GM10266 (cell line): ENCODE measurements at regions not wholly inside any gene's neighbourhood (a gene's known extent, or its start where the extent isn't known, plus 50 kb on each side); places are given as distances from the start of the nearest gene placed in this dataset.

Experiments used
- DNase-seq: peaks from one replicate; pipeline ENCODE4 v3.0.0; 2012; ENCODE audit errors: extremely low spot score
- TF ChIP-seq, protein P1 (sequence below): IDR thresholded peaks from 2 replicates; pipeline ENCODE4 v1.5.1; 2012; ENCODE audit warnings: mild to moderate bottlenecking, low read depth; ENCODE audit not compliant: control insufficient read depth, insufficient read depth; ENCODE audit errors: missing control alignments

GRCh38 chr3:182046166-182046764 is 334.5 kb downstream of the SOX2 start:
- DNase-seq: no peak
- TF ChIP-seq, protein P1, sequence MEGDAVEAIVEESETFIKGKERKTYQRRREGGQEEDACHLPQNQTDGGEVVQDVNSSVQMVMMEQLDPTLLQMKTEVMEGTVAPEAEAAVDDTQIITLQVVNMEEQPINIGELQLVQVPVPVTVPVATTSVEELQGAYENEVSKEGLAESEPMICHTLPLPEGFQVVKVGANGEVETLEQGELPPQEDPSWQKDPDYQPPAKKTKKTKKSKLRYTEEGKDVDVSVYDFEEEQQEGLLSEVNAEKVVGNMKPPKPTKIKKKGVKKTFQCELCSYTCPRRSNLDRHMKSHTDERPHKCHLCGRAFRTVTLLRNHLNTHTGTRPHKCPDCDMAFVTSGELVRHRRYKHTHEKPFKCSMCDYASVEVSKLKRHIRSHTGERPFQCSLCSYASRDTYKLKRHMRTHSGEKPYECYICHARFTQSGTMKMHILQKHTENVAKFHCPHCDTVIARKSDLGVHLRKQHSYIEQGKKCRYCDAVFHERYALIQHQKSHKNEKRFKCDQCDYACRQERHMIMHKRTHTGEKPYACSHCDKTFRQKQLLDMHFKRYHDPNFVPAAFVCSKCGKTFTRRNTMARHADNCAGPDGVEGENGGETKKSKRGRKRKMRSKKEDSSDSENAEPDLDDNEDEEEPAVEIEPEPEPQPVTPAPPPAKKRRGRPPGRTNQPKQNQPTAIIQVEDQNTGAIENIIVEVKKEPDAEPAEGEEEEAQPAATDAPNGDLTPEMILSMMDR: no peak

DNA sequence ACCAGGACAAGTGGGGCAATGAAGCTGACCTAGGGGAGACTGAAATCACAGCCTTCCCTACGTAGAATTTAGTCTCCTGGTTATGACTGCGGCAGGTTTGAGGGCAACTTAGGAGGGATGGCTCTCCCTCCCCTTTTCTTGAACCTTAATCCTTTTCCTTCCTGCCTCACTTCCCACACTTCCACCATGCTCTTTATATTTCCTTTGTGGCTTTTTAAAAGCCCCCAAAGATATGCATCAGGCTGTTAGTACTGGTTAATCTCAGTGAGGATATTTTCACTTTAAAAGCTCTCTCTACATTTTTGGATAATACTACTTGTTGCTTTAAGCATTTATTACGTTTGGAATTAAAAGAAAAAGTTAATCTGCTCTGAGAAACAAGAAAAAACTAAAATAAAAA is 339.2 kb downstream of the SOX2 start:
- TF ChIP-seq, protein P1: no peak
- no peak for DNase-seq

DNA sequence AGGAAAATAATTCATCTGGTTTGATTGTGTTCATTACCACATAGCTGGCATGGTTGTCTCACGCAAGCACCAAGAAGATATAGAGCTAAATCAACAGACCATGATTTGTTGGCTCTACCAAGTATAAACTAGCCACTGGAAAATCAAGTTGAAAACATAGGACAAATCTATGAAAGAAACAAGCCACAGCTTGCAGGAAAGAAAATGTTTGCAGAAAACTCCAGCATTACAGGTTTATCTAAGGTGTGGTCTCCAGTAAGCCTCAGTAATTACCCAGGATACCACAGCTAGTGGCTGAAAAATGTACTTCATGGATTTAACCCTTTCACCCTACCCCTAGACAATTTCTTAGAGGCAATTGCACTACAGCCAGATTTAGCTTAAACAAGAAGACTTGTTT is 340.6 kb downstream of the SOX2 start:
- TF ChIP-seq, protein P1: no peak
- DNase-seq: no peak

DNA sequence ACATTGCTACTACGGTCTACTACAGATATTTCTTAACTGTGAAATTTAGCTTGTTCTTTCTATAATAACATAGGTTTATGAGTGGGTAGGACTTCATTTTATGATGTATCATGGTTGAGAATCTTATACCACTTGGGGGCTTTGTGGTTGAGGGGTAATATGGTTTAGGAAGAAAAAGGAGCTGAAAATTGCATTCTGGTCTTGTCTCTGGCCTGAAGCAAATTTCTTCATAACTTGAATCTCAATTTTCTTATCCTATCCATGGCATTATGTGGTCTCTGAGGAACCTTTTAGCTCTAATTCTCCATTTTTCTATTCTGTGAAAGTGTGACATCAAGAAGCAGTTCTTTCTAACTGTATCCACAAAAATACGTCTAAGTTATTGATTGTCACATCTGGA is 341.0 kb downstream of the SOX2 start:
- TF ChIP-seq, protein P1: no peak

DNA sequence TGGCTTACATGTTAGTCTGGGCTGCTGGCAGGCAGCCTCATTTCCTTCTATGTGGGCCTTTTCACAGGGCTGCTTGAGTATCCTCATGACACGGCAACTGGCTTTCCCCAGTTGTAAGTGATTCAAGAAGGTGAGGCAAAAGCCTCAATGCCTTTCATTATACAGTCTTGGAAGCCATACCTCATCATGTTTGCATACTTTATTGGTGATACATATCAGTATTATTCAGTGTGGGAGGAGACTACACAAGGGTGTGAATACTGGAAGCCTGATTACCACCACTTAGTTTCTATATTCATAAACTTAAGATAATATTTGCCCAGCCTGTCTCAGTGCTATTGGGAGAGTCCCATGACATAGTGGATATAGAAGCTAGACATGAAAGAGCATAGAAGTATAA is 346.8 kb downstream of the SOX2 start:
- TF ChIP-seq, protein P1: no peak
- DNase-seq: no peak

More for the DNA sequence above, 341.0 kb downstream of the SOX2 start:
- no peak for DNase-seq

GRCh38 chr3:182063742-182064141 is 352.0 kb downstream of the SOX2 start:
- DNase-seq: no peak
- TF ChIP-seq, protein P1: no peak

DNA sequence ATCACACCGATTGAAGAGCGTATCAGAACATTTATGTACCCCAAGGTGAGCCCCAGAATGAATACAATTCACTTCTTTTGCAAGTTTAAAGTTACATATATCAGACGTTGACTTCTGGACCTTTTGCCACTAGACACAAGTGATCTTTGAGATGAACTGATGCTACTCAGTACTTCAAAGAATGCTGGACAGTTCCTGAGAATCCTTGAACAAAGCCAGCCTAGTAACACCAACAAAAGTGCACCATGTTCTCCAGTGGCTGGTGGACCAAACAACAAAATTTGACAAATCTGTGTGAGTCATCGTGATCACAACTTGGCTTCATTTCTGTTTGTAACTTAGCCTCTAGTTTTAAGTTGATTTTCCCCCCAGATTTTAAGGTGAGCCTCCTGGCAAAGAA is 355.7 kb downstream of the SOX2 start:
- DNase-seq: no peak
- TF ChIP-seq, protein P1: no peak
